ENCODE measurements at regions not wholly inside any gene's neighbourhood (a gene's known extent, or its start where the extent isn't known, plus 50 kb on each side); places are given as distances from the start of the nearest gene placed in this dataset.

GRCh38 chr13:59012731-59013130, 1151.0 kb downstream of the DIAPH3 start (continued):
- TF ChIP-seq NAIF1 (CRISPR knock-in tag; IDR thresholded peaks at IDR 0.05; ENCODE audit: borderline replicate concordance), result no peak
- no peak for TF ChIP-seq AFF4 (CRISPR knock-in tag; IDR thresholded peaks at IDR 0.05)
- TF ChIP-seq ZNF83 (CRISPR knock-in tag; IDR thresholded peaks at IDR 0.05; ENCODE audit: borderline replicate concordance), result no peak
- no peak for TF ChIP-seq PTBP1 (IDR thresholded peaks at IDR 0.05; ENCODE audit: low read depth, low read length, poor library complexity, severe bottlenecking)

- Histone ChIP-seq H3K27me3 (ENCODE audit: control insufficient read depth in 1 of 2, insufficient read depth in 2 of 2, low read length in 2 of 2) (no peaks in the 10 kb centered on the region), H3K9ac (ENCODE audit: insufficient read depth, low read depth, low read length) (no peak overlapping the region), H2AFZ (ENCODE audit: low read length) (no peak overlapping the region), H4K20me1 (ENCODE audit: insufficient read depth, low read length) (no peaks in the 10 kb centered on the region), H3K9me3 (ENCODE audit: low read length) (no peaks in the 10 kb centered on the region), H3K4me1 (ENCODE audit: insufficient read depth, low read length) (no peaks in the 10 kb centered on the region), H3K36me3 (replicated peaks in 1 of 2; ENCODE audit: control insufficient read depth in 1 of 2, insufficient read depth in 2 of 2, low read length in 2 of 2) (no peaks in the 10 kb centered on the region), H3K79me2 (ENCODE audit: insufficient read depth, low read length) (no peaks in the 10 kb centered on the region), H3K27ac (ENCODE audit: extremely low read length, insufficient read depth, low read length) (no peak overlapping the region), H3K4me2 (ENCODE audit: low read depth, low read length) (no peak overlapping the region), H3K4me3 (replicated peaks in 1 of 3; ENCODE audit: insufficient read depth in 1 of 3, low read depth in 2 of 3, low read length in 3 of 3) (no peak overlapping the region)
- POLR2A ChIA-PET, result no interaction called here
- CTCF ChIA-PET (ENCODE audit: low intra/inter-chr PET ratio, low total read pairs), result no interaction called here
- DNase-seq (ENCODE audit: low spot score), result no peak
- in situ Hi-C loops (cut with HindIII; ENCODE audit: extremely low pct_ligation_motif_present, low pct_unique_long_range_greater_than_20kb) (no loop called here), intact Hi-C loops (cut with micrococcal nuclease; ENCODE audit: unreplicated experiment) (no loop called here)
- ATAC-seq, result no peak
- no peak for TF ChIP-seq THAP11 (CRISPR knock-in tag; IDR thresholded peaks at IDR 0.05)
- TF ChIP-seq THAP8 (CRISPR knock-in tag; IDR thresholded peaks at IDR 0.05; ENCODE audit: borderline replicate concordance), result no peak
- TF ChIP-seq SAP130 (CRISPR knock-in tag; IDR thresholded peaks at IDR 0.05; ENCODE audit: low read depth), result no peak
- no peak for TF ChIP-seq YEATS4 (CRISPR knock-in tag; IDR thresholded peaks at IDR 0.05; ENCODE audit: borderline replicate concordance)
- TF ChIP-seq ZBTB39 (CRISPR knock-in tag; IDR thresholded peaks at IDR 0.05), result no peak
- TF ChIP-seq MTERF4 (CRISPR knock-in tag; IDR thresholded peaks at IDR 0.05), result no peak
- TF ChIP-seq PLRG1 (conservative IDR thresholded peaks at IDR 0.05), result no peak
- no peak for TF ChIP-seq CEBPB (IDR thresholded peaks at IDR 0.05; ENCODE audit: borderline replicate concordance, low read depth, low read length)
- no peak for TF ChIP-seq JUNB (CRISPR knock-in tag; IDR thresholded peaks at IDR 0.05; ENCODE audit: borderline replicate concordance)
- no peak for TF ChIP-seq FOXA1 (IDR thresholded peaks at IDR 0.05)
- TF ChIP-seq FOXA1 (CRISPR knock-in tag; IDR thresholded peaks at IDR 0.05), result no peak
- no peak for TF ChIP-seq ZBTB37 (CRISPR knock-in tag; IDR thresholded peaks at IDR 0.05)
- no peak for TF ChIP-seq ZNF3 (CRISPR knock-in tag; IDR thresholded peaks at IDR 0.05)
- no TSS peak for BruUV-seq (replicated peaks)
- no peak for FAIRE-seq
- WGBS (ENCODE audit: low lambda C conversion rate), result 10% methylated on average over 3 of the region's 3 CpGs
Measured at GRCh38 chr13:59016250-59016649, 1147.5 kb downstream of the DIAPH3 start.

Data from HepG2 (cell line).